RWPE2 (cell line): ENCODE measurements at regions not wholly inside any gene's neighbourhood (a gene's known extent, or its start where the extent isn't known, plus 50 kb on each side); places are given as distances from the start of the nearest gene placed in this dataset.

Experiments used
- ATAC-seq: fragments of 200-7000 bp; cut with Tn5 transposase; 3 replicates; pipeline ENCODE4 v1.9.1; 2021; ENCODE audit warnings: low read depth
- DNase-seq: peaks from one replicate; pipeline ENCODE4 v3.0.0-alpha.2; 2020; ENCODE audit warnings: low spot score
- H3K27ac ChIP-seq: fragments of 450-650 bp; 2 replicates; pipeline ENCODE4 v1.5.1; 2017; ENCODE audit warnings: mild to moderate bottlenecking; ENCODE audit not compliant: poor library complexity, severe bottlenecking
- H3K27me3 ChIP-seq: fragments of 250-450 bp; sonication (Bioruptor Pico); 2 replicates; pipeline ENCODE4 v1.5.1; 2021; ENCODE audit warnings: mild to moderate bottlenecking, moderate library complexity; ENCODE audit not compliant: insufficient read depth, poor library complexity, severe bottlenecking
- H3K36me3 ChIP-seq: fragments of 250-450 bp; sonication (Bioruptor Pico); 2 replicates; pipeline ENCODE4 v1.5.1; 2020; ENCODE audit warnings: low read depth, mild to moderate bottlenecking, moderate library complexity
- H3K4me1 ChIP-seq: fragments of 250-450 bp; sonication (Bioruptor Pico); 2 replicates; pipeline ENCODE4 v1.5.1; 2021; ENCODE audit warnings: mild to moderate bottlenecking, moderate library complexity; ENCODE audit not compliant: insufficient read depth, poor library complexity, severe bottlenecking
- H3K4me3 ChIP-seq: fragments of 250-450 bp; sonication (Bioruptor Pico); 2 replicates; pipeline ENCODE4 v1.5.1; 2021; ENCODE audit warnings: mild to moderate bottlenecking, moderate library complexity; ENCODE audit not compliant: severe bottlenecking
- H3K9me3 ChIP-seq: fragments of 250-450 bp; sonication (Bioruptor Pico); 2 replicates; pipeline ENCODE4 v1.5.1; 2021; ENCODE audit warnings: mild to moderate bottlenecking, moderate library complexity; ENCODE audit not compliant: severe bottlenecking
- CTCF ChIP-seq: fragments of 450-650 bp; IDR thresholded peaks from one replicate; pipeline ENCODE4 v1.5.1; 2017; ENCODE audit warnings: mild to moderate bottlenecking, moderate library complexity; ENCODE audit not compliant: poor library complexity, severe bottlenecking

DNA sequence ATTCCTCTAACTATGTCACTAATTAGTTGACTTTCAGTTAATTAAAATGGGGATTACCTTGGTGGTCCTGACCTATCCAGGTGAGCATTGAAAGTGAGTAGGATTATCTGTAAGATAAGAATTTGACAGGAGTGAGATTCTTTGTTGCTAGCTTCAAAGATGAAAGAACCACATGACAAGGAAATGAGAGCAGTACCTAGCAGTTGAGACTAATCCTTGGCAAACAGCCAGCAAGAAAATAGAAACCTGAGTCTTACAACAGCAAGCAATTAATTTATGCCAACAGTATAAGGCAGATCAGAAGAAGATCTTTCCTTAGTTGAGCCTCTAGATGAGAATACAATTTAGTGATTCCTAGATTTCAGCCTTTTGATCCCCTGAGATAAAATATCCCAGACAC, 1058.4 kb downstream of the LRFN5 start:
- Histone ChIP-seq H3K27me3 (peaks cover 26% of the 10 kb centered on the region), H3K36me3 (no peaks in the 10 kb centered on the region), H3K4me1 (no peaks in the 10 kb centered on the region), H3K27ac (no peak overlapping the region), H3K4me3 (no peak overlapping the region), H3K9me3 (no peaks in the 10 kb centered on the region)
- no peak; the same call in 2 of the 3 replicates for ATAC-seq
- no peak for DNase-seq
- TF ChIP-seq CTCF = no peak

GRCh38 chr14:42664190-42664589, 1057.5 kb downstream of the LRFN5 start:
- DNase-seq = no peak
- peaks cover 26% of the 10 kb centered on the region for H3K27me3 ChIP-seq
- no peak overlapping the region for H3K27ac ChIP-seq
- H3K36me3 ChIP-seq = no peaks in the 10 kb centered on the region
- no peaks in the 10 kb centered on the region for H3K4me1 ChIP-seq
- H3K9me3 ChIP-seq = no peaks in the 10 kb centered on the region
- ATAC-seq = no peak
- no peak overlapping the region for H3K4me3 ChIP-seq
- no peak for TF ChIP-seq CTCF

DNA sequence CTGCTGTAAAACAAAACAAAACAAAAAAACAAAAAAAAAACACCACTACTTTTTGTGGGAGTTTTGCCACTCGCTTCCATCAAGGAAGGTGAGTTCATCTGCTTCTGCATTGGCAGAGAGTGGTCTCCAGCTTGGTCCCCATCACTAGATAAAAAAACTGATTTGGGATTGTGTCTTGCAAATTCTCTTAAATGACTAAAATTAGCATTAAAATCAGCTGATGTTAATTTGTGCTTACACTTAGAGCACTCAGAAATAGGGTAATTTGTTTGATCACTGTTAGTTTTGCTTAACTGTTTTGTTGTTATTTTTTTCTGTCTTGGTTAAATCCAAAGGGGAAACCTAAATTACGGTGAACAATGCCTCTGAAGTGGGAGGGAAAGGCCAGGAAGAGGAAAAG, 1048.0 kb downstream of the LRFN5 start:
- no peaks in the 10 kb centered on the region for H3K9me3 ChIP-seq

DNA sequence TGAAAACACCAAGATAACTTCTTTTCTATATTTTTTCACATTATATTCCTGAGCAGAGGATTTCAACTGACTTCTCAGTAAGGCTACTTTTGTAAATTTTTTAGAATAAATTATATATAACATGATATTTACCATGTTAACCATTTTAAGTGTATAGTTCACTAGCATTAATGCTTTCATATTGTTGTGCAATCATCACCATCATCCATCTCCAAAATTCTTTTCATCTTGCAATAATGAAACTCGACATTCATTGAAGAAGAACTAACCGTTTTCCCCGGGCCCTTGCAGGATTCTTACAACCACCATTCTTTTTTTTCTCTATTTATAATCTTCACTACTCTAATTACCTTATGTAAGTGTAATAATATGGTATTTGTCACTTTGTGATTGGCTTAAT, 1036.1 kb downstream of the LRFN5 start:
- peaks cover 17% of the 10 kb centered on the region for H3K27me3 ChIP-seq
- ATAC-seq (no peak), DNase-seq (no peak)
- no peak overlapping the region for H3K27ac ChIP-seq
- H3K4me3 ChIP-seq = no peak overlapping the region
- no peaks in the 10 kb centered on the region for H3K9me3 ChIP-seq
- no peaks in the 10 kb centered on the region for H3K4me1 ChIP-seq
- no peak for TF ChIP-seq CTCF
- H3K36me3 ChIP-seq = no peaks in the 10 kb centered on the region

More for the DNA sequence above, 1048.0 kb downstream of the LRFN5 start:
- H3K36me3 ChIP-seq = no peaks in the 10 kb centered on the region
- H3K4me1 ChIP-seq = no peaks in the 10 kb centered on the region
- H3K27ac ChIP-seq = no peak overlapping the region
- H3K4me3 ChIP-seq = no peak overlapping the region
- ATAC-seq = no peak
- no peak for TF ChIP-seq CTCF
- H3K27me3 ChIP-seq = peaks cover 68% of the 10 kb centered on the region
- no peak for DNase-seq

DNA sequence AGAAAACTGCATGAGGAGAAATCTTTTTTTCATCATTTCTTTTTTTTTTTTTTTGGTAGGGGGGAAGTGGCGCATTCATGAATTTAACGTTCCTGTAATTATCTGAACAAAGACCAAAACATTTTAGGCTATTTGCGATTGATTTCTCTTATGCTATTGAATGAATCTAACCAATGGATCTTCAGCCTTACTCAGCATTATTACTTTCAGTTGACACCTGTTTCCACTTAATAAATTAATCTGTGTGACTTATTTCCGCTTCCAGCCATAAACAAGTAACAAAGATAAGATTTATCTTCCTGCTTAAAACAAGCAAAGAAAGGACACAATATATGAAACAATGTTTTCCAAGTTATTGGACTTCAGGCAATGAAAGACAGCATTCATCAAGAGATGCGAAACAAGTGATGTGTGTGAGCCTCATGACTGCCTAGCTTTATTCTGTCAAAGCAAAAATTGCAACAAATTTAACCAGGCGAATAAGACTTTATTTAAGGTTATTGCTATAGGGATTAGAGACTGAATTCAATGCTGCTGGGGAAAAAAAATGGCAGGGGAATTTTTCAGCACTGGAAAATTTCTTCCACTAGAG, 1026.9 kb downstream of the LRFN5 start:
- no peaks in the 10 kb centered on the region for H3K36me3 ChIP-seq
- H3K9me3 ChIP-seq = no peaks in the 10 kb centered on the region
- ATAC-seq = no peak
- no peak overlapping the region for H3K27ac ChIP-seq
- no peaks in the 10 kb centered on the region for H3K4me1 ChIP-seq
- no peak for TF ChIP-seq CTCF
- no peak for DNase-seq
- H3K27me3 ChIP-seq = peaks cover 54% of the 10 kb centered on the region
- H3K4me3 ChIP-seq = no peak overlapping the region
